Right lobe of liver (tissue), 6 donors: ENCODE measurements at regions not wholly inside any gene's neighbourhood (a gene's known extent, or its start where the extent isn't known, plus 50 kb on each side); places are given as distances from the start of the nearest gene placed in this dataset.

Source experiments
- ATAC-seq, 4 donors: fragments of 200-7000 bp; cut with Tn5 transposase; one replicate each; pipeline ENCODE4 v1.9.1; 2020; ENCODE audit warnings: mild to moderate bottlenecking in 4 of 4, moderate library complexity in 4 of 4
- DNase-seq, 3 donors: peaks; one replicate each; pipeline ENCODE4 v3.0.0-alpha.2; 2020
- H3K27ac ChIP-seq, 3 donors: fragments of 200-600 bp; one replicate each; pipeline ENCODE4 v1.8.0; 2022
- H3K27me3 ChIP-seq, 2 donors: fragments of 200-600 bp; one replicate each; pipeline ENCODE4 v1.8.0; 2022
- H3K36me3 ChIP-seq, 4 donors: fragments of 200-600 bp; sonication (generic) in 1 of 4; one replicate each; pipeline versions ENCODE4 v1.5.1 to v1.8.0; 2017 to 2022; ENCODE audit warnings: control low read depth in 1 of 4
- H3K4me1 ChIP-seq, 4 donors: fragments of 200-600 bp; sonication (generic) in 1 of 4; one replicate each; pipeline versions ENCODE4 v1.5.1 to v1.8.0; 2017 to 2022; ENCODE audit warnings: control low read depth in 1 of 4
- H3K4me3 ChIP-seq, 3 donors: fragments of 200-600 bp; one replicate each; pipeline ENCODE4 v1.8.0; 2022
- H3K9me3 ChIP-seq, 4 donors: fragments of 200-600 bp; sonication (generic) in 1 of 4; one replicate each; pipeline versions ENCODE4 v1.5.1 to v1.8.0; 2017 to 2022; ENCODE audit warnings: control low read depth in 1 of 4
- CTCF ChIP-seq, 4 donors: fragments of 200-600 bp in 3 of 4; fragments of 450-650 bp in 1 of 4; IDR thresholded peaks; one replicate each; pipeline versions ENCODE4 v1.5.1 to v1.8.0; 2016 to 2022; ENCODE audit warnings: antibody characterized with exemption in 4 of 4, mild to moderate bottlenecking in 2 of 4
- POLR2A ChIP-seq: fragments of 450-650 bp; IDR thresholded peaks from one replicate; pipeline ENCODE4 v1.6.1; 2017; ENCODE audit warnings: antibody characterized with exemption, mild to moderate bottlenecking
- WGBS: methylation state at CpG from one replicate; pipeline ENCODE4 v1.1.6; 2018; ENCODE audit warnings: low coverage, low lambda C conversion rate; ENCODE audit not compliant: insufficient coverage; ENCODE audit errors: missing lambda C conversion rate; 5-methylcytosine and 5-hydroxymethylcytosine counted together
- intact Hi-C, 2 donors: fragments of 100-400 bp; cut with DNase I; formaldehyde crosslinking; loops; one replicate each; pipeline versions ENCODE4 v1.11.2 to v1.14.1; 2022
- donor health status: DM: no; HTN: yes; CAD: no.
- donor health status: DM: no; HTN: no; CAD: no.
- donor health status: DM: no; HTN: no; CAD: no.
- donor health status: DM: no; HTN: yes; CAD: no.
- donor health status: DM: no; HTN: yes; CAD: no.

- intact Hi-C loops, result no loop called here
- H3K36me3 ChIP-seq, result no peaks in the 10 kb centered on the region
- no peak overlapping the region for H3K4me3 ChIP-seq
- 42% methylated on average over 5 of the region's 5 CpGs for WGBS
- DNase-seq, result no peak
- H3K27ac ChIP-seq, result no peak overlapping the region
- H3K27me3 ChIP-seq, result no peaks in the 10 kb centered on the region
- no peak for ATAC-seq
- TF ChIP-seq POLR2A (no peak), CTCF (IDR thresholded peaks at IDR 0.05) (no peak)
- no peaks in the 10 kb centered on the region for H3K4me1 ChIP-seq
- H3K9me3 ChIP-seq, result no peaks in the 10 kb centered on the region
Measured at GRCh38 chr14:42307239-42307825, 700.7 kb downstream of the LRFN5 start.

GRCh38 chr14:42299692-42300091 is 693.0 kb downstream of the LRFN5 start:
- Histone ChIP-seq H3K9me3 (no peaks in the 10 kb centered on the region), H3K4me3 (no peak overlapping the region), H3K27me3 (no peaks in the 10 kb centered on the region), H3K4me1 (no peaks in the 10 kb centered on the region), H3K36me3 (no peaks in the 10 kb centered on the region), H3K27ac (no peak overlapping the region)
- no peak for DNase-seq
- 40% methylated on average over 2 of the region's 2 CpGs for WGBS
- TF ChIP-seq CTCF (IDR thresholded peaks at IDR 0.05) (no peak), POLR2A (no peak)
- no peak for ATAC-seq
- intact Hi-C loops, result no loop called here

GRCh38 chr14:42293180-42293579 is 686.5 kb downstream of the LRFN5 start:
- ATAC-seq (no peak), DNase-seq (no peak)
- Histone ChIP-seq H3K4me3 (no peak overlapping the region), H3K4me1 (no peaks in the 10 kb centered on the region), H3K9me3 (no peaks in the 10 kb centered on the region), H3K27me3 (no peaks in the 10 kb centered on the region), H3K36me3 (no peaks in the 10 kb centered on the region), H3K27ac (no peak overlapping the region)
- TF ChIP-seq CTCF (IDR thresholded peaks at IDR 0.05) (no peak), POLR2A (no peak)
- 38% methylated on average over 1 of the region's 1 CpG for WGBS
- intact Hi-C loops, result no loop called here

DNA sequence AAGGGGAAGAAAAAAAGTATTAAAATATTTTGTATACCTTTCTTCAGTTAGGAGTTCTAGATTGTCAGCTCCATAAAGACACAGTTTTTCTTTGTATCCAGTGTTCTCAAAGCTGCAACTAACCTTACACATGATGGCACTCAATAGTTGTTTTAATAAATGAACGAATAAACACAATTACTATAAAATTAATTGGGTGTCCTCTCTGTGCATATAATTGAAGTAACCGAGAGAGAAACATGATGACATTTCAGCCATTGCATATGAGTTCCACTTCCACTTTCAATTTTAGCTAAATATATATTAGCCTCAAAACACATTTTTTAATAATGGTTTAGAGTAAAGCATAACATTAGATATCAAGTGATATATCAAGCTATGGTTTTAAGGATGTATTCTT is 671.2 kb downstream of the LRFN5 start:
- Histone ChIP-seq H3K27ac (no peak overlapping the region), H3K36me3 (no peaks in the 10 kb centered on the region), H3K4me3 (no peak overlapping the region), H3K9me3 (no peaks in the 10 kb centered on the region), H3K4me1 (no peaks in the 10 kb centered on the region), H3K27me3 (no peaks in the 10 kb centered on the region)
- TF ChIP-seq POLR2A (no peak), CTCF (IDR thresholded peaks at IDR 0.05) (no peak)
- intact Hi-C loops, result no loop called here
- no peak for ATAC-seq
- no peak for DNase-seq
- WGBS, result 26% methylated on average over 2 of the region's 2 CpGs

DNA sequence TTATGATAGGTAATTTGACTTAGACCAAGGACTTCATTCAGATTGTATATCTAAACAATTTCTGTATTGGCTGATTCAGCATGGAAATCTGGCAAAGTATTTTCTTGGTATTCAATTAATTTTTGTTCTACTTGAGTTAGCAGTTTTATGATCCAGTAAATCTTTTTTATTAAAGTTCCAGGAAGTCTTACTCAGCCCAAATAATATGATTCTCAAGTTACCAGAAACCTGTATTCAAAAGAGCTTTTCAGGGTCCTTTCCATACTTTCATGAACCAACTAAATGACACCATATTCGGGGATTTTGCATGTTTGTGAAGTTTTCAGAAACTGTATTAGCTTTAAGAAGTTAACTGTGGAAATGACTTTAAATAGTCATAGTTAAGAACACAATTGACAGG is 662.6 kb downstream of the LRFN5 start:
- ATAC-seq, result no peak
- H3K27ac ChIP-seq, result no peak overlapping the region
- no peaks in the 10 kb centered on the region for H3K36me3 ChIP-seq
- DNase-seq, result no peak
- intact Hi-C loops, result no loop called here
- TF ChIP-seq POLR2A (no peak), CTCF (IDR thresholded peaks at IDR 0.05) (no peak)
- H3K9me3 ChIP-seq, result no peaks in the 10 kb centered on the region
- no peak overlapping the region for H3K4me3 ChIP-seq
- H3K27me3 ChIP-seq, result no peaks in the 10 kb centered on the region
- 18% methylated on average over 1 of the region's 1 CpG for WGBS
- no peaks in the 10 kb centered on the region for H3K4me1 ChIP-seq
